ENCODE measurements at regions not wholly inside any gene's neighbourhood (a gene's known extent, or its start where the extent isn't known, plus 50 kb on each side); places are given as distances from the start of the nearest gene placed in this dataset.

- TF ChIP-seq POLR2AphosphoS5 (IDR thresholded peaks at IDR 0.05; ENCODE audit: low read depth, low read length) (no peak), CHD2 (IDR thresholded peaks at IDR 0.05; ENCODE audit: low read length) (no peak), USF2 (IDR thresholded peaks at IDR 0.05; ENCODE audit: low read length) (no peak), CEBPB (IDR thresholded peaks at IDR 0.05; ENCODE audit: low read depth, low read length) (no peak), CTCF (IDR thresholded peaks at IDR 0.05; ENCODE audit: control extremely low read depth in 1 of 3, insufficient read depth in 1 of 3, low read depth in 1 of 3, low read length in 3 of 3) (peak; percentile 51 to 81 (median 76)), FOSL1 (IDR thresholded peaks at IDR 0.05; ENCODE audit: insufficient read depth, low read depth, low read length) (no peak), POLR2A (IDR thresholded peaks at IDR 0.05; ENCODE audit: control extremely low read depth in 1 of 2, low read depth in 2 of 2, low read length in 2 of 2) (no peak), CHD1 (IDR thresholded peaks at IDR 0.05; ENCODE audit: low read depth, low read length) (no peak)
These were observed 138.7 kb upstream of the SLC24A3 start for GRCh38 chr20:19073584-19074218.

Data from H1 (cell line).